ENCODE measurements at regions not wholly inside any gene's neighbourhood (a gene's known extent, or its start where the extent isn't known, plus 50 kb on each side); places are given as distances from the start of the nearest gene placed in this dataset.
A peak's percentile ranks its signal among the peaks of the same experiment; 100 is the strongest.

GRCh38 chr9:86764221-86764624, 183.1 kb downstream of the GAS1 start:
- DNase-seq (ENCODE audit: low read depth), result no peak

GRCh38 chr9:86763791-86764190, 183.5 kb downstream of the GAS1 start:
- no peak for DNase-seq (ENCODE audit: low read depth)

GRCh38 chr9:86757382-86757720, 190.0 kb downstream of the GAS1 start:
- DNase-seq (ENCODE audit: low read depth), result no peak

- DNase-seq (ENCODE audit: low read depth), result no peak
Observed at GRCh38 chr9:86756576-86757381, 190.5 kb downstream of the GAS1 start.

GRCh38 chr9:86755561-86755941, 191.8 kb downstream of the GAS1 start:
- no peak for DNase-seq (ENCODE audit: low read depth)

- DNase-seq (ENCODE audit: low read depth), result no peak
Observed at GRCh38 chr9:86754581-86755560, 192.4 kb downstream of the GAS1 start.

- DNase-seq (ENCODE audit: low read depth), result no peak
Observed at GRCh38 chr9:86753836-86754235, 193.5 kb downstream of the GAS1 start.

- DNase-seq (ENCODE audit: low read depth), result no peak
Observed at GRCh38 chr9:86752733-86753132, 194.6 kb downstream of the GAS1 start.

GRCh38 chr9:86751956-86752355, 195.3 kb downstream of the GAS1 start:
- no peak for DNase-seq (ENCODE audit: low read depth)

GRCh38 chr9:86751207-86751606, 196.1 kb downstream of the GAS1 start:
- no peak for DNase-seq (ENCODE audit: low read depth)

- peak; percentile 92 for DNase-seq (ENCODE audit: low read depth)
Observed at GRCh38 chr9:86749894-86750255, 197.4 kb downstream of the GAS1 start.

- DNase-seq (ENCODE audit: low read depth), result no peak
Observed at GRCh38 chr9:86749161-86749893, 198.0 kb downstream of the GAS1 start.

GRCh38 chr9:86747711-86748110, 199.6 kb downstream of the GAS1 start:
- DNase-seq (ENCODE audit: low read depth), result no peak

GRCh38 chr9:86741311-86742208, 205.7 kb downstream of the GAS1 start:
- DNase-seq (ENCODE audit: low read depth), result no peak

GRCh38 chr9:86735772-86736458, 211.4 kb downstream of the GAS1 start:
- DNase-seq (ENCODE audit: low read depth), result no peak

- DNase-seq (ENCODE audit: low read depth), result no peak
Observed at GRCh38 chr9:86734771-86735170, 212.5 kb downstream of the GAS1 start.

- DNase-seq (ENCODE audit: low read depth), result no peak
Observed at GRCh38 chr9:86733929-86734328, 213.4 kb downstream of the GAS1 start.

GRCh38 chr9:86732514-86733171, 214.7 kb downstream of the GAS1 start:
- DNase-seq (ENCODE audit: low read depth), result peak; percentile 94

GRCh38 chr9:86731511-86732063, 215.7 kb downstream of the GAS1 start:
- DNase-seq (ENCODE audit: low read depth), result no peak

All from fibroblast of the conjunctiva (primary cell).